ENCODE measurements at regions not wholly inside any gene's neighbourhood (a gene's known extent, or its start where the extent isn't known, plus 50 kb on each side); places are given as distances from the start of the nearest gene placed in this dataset.

DNA sequence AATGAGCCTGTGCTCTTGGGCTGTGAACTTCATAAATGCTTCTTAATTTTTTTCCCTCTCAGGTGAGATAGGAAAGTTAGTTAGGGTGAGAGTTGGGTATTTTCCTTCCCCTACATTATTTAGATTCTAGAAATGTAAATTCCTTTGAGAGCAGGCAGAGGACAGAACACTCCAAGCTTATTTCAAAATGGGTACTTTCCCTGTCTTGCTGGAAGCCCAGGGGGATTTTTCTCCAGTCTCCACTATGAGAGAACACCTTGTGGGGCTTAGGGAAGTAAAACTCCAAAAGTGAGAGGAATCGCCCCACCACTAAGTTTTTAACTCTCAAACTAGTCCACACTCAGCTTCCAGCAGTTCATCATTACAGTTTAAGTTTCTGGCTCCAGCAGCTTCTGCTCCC is 253.2 kb upstream of the CTAGE1 start:
- TF ChIP-seq POLR2A (IDR thresholded peaks at IDR 0.05; ENCODE audit: low read depth, low read length) (no peak), POLR2AphosphoS5 (IDR thresholded peaks at IDR 0.05; ENCODE audit: low read depth, low read length) (no peak), TAF1 (IDR thresholded peaks at IDR 0.05; ENCODE audit: low read depth, low read length) (no peak), SPI1 (IDR thresholded peaks at IDR 0.05; ENCODE audit: low read depth, low read length) (no peak)
